Activated naive CD8-positive, alpha-beta T cell treated with anti-CD3 and anti-CD28 coated beads, Interleukin-2, amount 10 ng/mL, durations not matched to agents 7 days and 5 days (primary cell): ENCODE measurements at regions not wholly inside any gene's neighbourhood (a gene's known extent, or its start where the extent isn't known, plus 50 kb on each side); places are given as distances from the start of the nearest gene placed in this dataset.

Source experiments
- ATAC-seq: fragments of 150-1000 bp; cut with Tn5 transposase; one replicate; pipeline ENCODE4 v1.10.0; 2021; ENCODE audit warnings: low read depth, moderate library complexity
- POLR2A ChIA-PET: fragments of 350-600 bp; sonication (Branson Sonifier 250); formaldehyde crosslinking; loops from one replicate; lab custom pipeline; 2021; ENCODE audit warnings: antibody characterized with exemption; lab: Charles Lee
- DNase-seq: peaks from one replicate; pipeline ENCODE4 v3.0.0; 2021
- H3K27ac Mint-ChIP-seq: one replicate; pipeline ENCODE4 v1.8.0; 2022; ENCODE audit warnings: mild to moderate bottlenecking, mixed read lengths
- H3K27me3 Mint-ChIP-seq: one replicate; pipeline ENCODE4 v1.8.0; 2022; ENCODE audit warnings: mild to moderate bottlenecking, moderate library complexity, mixed read lengths
- H3K36me3 Mint-ChIP-seq: one replicate; pipeline ENCODE4 v1.8.0; 2021; ENCODE audit warnings: mild to moderate bottlenecking, mixed read lengths
- H3K4me1 Mint-ChIP-seq: one replicate; pipeline ENCODE4 v1.8.0; 2021; ENCODE audit warnings: mixed read lengths
- H3K4me3 Mint-ChIP-seq: one replicate; pipeline ENCODE4 v1.8.0; 2022; ENCODE audit warnings: mild to moderate bottlenecking, moderate library complexity, mixed read lengths
- H3K9me3 Mint-ChIP-seq: one replicate; pipeline ENCODE4 v1.8.0; 2021; ENCODE audit warnings: mixed read lengths

DNA sequence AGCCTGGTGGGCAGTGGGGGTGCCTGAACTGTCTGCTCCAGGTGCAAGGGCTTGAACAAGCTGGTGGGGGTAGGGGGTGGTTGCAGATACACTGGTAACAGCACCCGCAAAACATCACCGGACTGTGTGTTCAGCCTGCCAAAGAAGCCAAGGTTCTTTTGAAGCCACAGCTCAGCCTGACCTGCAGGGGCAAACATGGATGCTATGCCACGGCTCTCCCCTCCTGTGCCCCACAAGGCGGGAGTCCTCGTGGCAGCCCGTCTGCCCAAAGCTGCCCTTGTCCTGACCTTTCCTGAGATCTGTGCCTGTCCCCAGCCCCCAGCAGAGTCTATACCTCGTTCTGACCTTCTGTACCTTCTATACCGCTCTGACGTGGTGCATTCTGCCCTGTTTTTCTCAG lies 285.7 kb downstream of the GLRX3 start:
- Mint-ChIP-seq H3K9me3 (peaks cover 1% of the 10 kb centered on the region), H3K27ac (no peak overlapping the region), H3K4me3 (no peak overlapping the region), H3K36me3 (no peaks in the 10 kb centered on the region), H3K27me3 (no peaks in the 10 kb centered on the region), H3K4me1 (no peaks in the 10 kb centered on the region)
- DNase-seq (no peak), ATAC-seq (no peak)
- POLR2A ChIA-PET, result no interaction called here

GRCh38 chr10:130422366-130423324 lies 286.5 kb downstream of the GLRX3 start:
- POLR2A ChIA-PET, result no interaction called here
- no peak for DNase-seq

GRCh38 chr10:130423455-130424305 lies 287.5 kb downstream of the GLRX3 start:
- Mint-ChIP-seq H3K36me3 (no peaks in the 10 kb centered on the region), H3K4me3 (no peak overlapping the region), H3K9me3 (no peaks in the 10 kb centered on the region), H3K4me1 (no peaks in the 10 kb centered on the region), H3K27me3 (no peaks in the 10 kb centered on the region), H3K27ac (no peak overlapping the region)
- ATAC-seq, result no peak
- POLR2A ChIA-PET, result no interaction called here
- no peak for DNase-seq

More at GRCh38 chr10:130422366-130423324, 286.5 kb downstream of the GLRX3 start:
- H3K4me1 Mint-ChIP-seq, result no peaks in the 10 kb centered on the region
- no peaks in the 10 kb centered on the region for H3K9me3 Mint-ChIP-seq
- H3K36me3 Mint-ChIP-seq, result no peaks in the 10 kb centered on the region
- H3K27me3 Mint-ChIP-seq, result no peaks in the 10 kb centered on the region
- no peak overlapping the region for H3K4me3 Mint-ChIP-seq
- no peak for ATAC-seq
- no peak overlapping the region for H3K27ac Mint-ChIP-seq

DNA sequence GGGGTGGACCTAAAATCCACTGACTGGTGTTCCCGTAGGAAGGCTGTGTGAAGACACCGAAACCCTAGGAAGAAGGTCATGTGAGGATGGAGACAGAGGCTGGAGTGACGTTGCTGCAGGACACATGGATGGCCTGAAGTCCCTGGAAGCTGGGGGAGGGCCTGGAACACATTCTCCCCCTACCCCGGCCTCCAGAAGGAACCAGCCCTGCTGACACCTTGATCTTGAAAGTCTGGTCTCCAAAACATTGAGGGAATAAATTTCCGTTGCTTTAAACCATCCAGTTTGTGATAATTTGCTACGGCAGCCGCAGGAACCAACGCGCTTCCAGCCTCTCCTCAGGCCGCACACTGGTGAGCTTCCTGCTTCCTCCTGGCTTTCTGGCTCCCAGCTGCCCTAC lies 288.2 kb downstream of the GLRX3 start:
- Mint-ChIP-seq H3K4me1 (no peaks in the 10 kb centered on the region), H3K27ac (no peak overlapping the region), H3K9me3 (no peaks in the 10 kb centered on the region), H3K4me3 (no peak overlapping the region), H3K27me3 (no peaks in the 10 kb centered on the region), H3K36me3 (no peaks in the 10 kb centered on the region)
- POLR2A ChIA-PET, result no interaction called here
- DNase-seq (no peak), ATAC-seq (no peak)

GRCh38 chr10:130425169-130425568 lies 289.0 kb downstream of the GLRX3 start:
- DNase-seq (no peak), ATAC-seq (no peak)
- Mint-ChIP-seq H3K27me3 (no peaks in the 10 kb centered on the region), H3K4me3 (no peak overlapping the region), H3K27ac (no peak overlapping the region), H3K9me3 (no peaks in the 10 kb centered on the region), H3K4me1 (no peaks in the 10 kb centered on the region), H3K36me3 (no peaks in the 10 kb centered on the region)
- POLR2A ChIA-PET, result no interaction called here

GRCh38 chr10:130425881-130426435 lies 289.8 kb downstream of the GLRX3 start:
- POLR2A ChIA-PET, result no interaction called here
- DNase-seq, result no peak
- H3K27ac Mint-ChIP-seq, result no peak overlapping the region
- H3K4me1 Mint-ChIP-seq, result no peaks in the 10 kb centered on the region
- H3K27me3 Mint-ChIP-seq, result no peaks in the 10 kb centered on the region
- no peak overlapping the region for H3K4me3 Mint-ChIP-seq
- no peaks in the 10 kb centered on the region for H3K9me3 Mint-ChIP-seq
- no peak for ATAC-seq
- H3K36me3 Mint-ChIP-seq, result no peaks in the 10 kb centered on the region

DNA sequence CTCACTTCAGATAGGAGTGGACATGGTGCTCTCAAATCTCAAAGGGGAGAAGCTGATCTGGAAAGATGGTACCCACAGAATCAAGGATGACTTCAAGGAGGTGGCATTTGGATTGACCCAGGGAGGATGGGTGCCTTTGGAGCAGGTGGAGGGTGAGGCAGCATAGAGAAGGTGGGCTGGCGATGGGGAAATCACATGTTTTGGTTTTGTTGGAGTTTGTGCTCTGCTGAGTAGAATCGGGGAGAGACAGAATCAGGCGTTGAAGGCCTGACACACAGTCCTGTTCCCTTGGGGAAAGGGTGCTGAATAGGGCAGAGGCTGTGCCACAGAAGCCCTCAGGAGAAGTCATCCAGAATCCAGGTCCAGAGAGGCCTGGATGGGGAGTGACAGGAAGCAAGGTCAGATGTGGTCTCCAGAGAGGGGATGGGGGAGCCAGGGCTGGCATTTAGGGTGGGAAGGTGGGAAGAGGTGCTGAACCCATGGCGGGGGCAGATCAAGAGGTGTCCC lies 291.1 kb downstream of the GLRX3 start:
- no peaks in the 10 kb centered on the region for H3K9me3 Mint-ChIP-seq
- H3K4me1 Mint-ChIP-seq, result no peaks in the 10 kb centered on the region
- H3K36me3 Mint-ChIP-seq, result no peaks in the 10 kb centered on the region
- DNase-seq (no peak), ATAC-seq (no peak)
- no peak overlapping the region for H3K27ac Mint-ChIP-seq
- no peak overlapping the region for H3K4me3 Mint-ChIP-seq
- POLR2A ChIA-PET, result no interaction called here
- no peaks in the 10 kb centered on the region for H3K27me3 Mint-ChIP-seq

GRCh38 chr10:130428936-130429335 lies 292.7 kb downstream of the GLRX3 start:
- Mint-ChIP-seq H3K27ac (no peak overlapping the region), H3K9me3 (no peaks in the 10 kb centered on the region), H3K4me3 (no peak overlapping the region), H3K36me3 (no peaks in the 10 kb centered on the region), H3K4me1 (no peaks in the 10 kb centered on the region), H3K27me3 (no peaks in the 10 kb centered on the region)
- ATAC-seq (no peak), DNase-seq (no peak)
- POLR2A ChIA-PET, result no interaction called here

DNA sequence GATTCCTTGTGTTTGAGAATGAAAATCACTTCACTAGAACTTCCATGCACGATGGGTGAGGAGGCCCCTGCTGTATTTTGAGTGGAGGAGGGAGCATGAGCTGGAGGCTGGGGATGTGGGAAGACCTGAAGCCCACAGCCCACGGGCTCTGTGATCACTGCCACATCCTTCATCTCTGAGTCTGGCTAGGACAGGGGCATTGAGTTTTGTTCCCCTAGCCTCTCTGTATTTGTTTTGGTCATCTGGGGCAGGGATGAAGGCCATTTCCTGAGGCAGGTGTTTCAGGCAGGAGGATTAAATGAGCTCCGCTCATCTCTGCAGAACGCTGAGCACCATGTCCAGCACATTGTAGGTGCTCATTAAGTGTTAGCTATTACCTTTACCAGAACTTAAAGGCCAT lies 293.6 kb downstream of the GLRX3 start:
- no peaks in the 10 kb centered on the region for H3K36me3 Mint-ChIP-seq
- H3K27me3 Mint-ChIP-seq, result no peaks in the 10 kb centered on the region
- no peak overlapping the region for H3K4me3 Mint-ChIP-seq
- POLR2A ChIA-PET, result no interaction called here
- no peaks in the 10 kb centered on the region for H3K4me1 Mint-ChIP-seq
- no peaks in the 10 kb centered on the region for H3K9me3 Mint-ChIP-seq
- ATAC-seq, result no peak
- no peak for DNase-seq
- no peak overlapping the region for H3K27ac Mint-ChIP-seq

DNA sequence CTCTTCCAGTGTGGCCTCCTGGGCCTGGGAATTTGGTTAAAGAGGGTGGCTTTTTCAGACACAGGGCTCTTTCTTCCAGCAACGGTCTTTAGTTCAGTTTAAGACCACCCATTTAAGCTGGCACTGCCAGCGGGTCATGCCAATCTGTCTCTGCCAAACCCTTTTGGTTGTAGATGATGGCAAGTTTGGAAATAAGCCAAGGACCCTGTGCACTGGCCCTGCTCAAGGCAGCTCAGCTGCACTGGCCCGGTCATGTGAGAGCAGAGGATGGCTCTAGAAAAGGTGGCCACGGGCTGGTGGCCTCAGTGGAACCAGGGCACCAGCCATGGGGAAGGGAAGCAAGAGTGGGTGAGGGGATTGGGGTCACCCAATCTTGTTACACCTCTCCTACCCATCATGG lies 294.1 kb downstream of the GLRX3 start:
- POLR2A ChIA-PET, result no interaction called here
- H3K36me3 Mint-ChIP-seq, result no peaks in the 10 kb centered on the region
- no peak overlapping the region for H3K4me3 Mint-ChIP-seq
- no peaks in the 10 kb centered on the region for H3K27me3 Mint-ChIP-seq
- H3K4me1 Mint-ChIP-seq, result no peaks in the 10 kb centered on the region
- no peaks in the 10 kb centered on the region for H3K9me3 Mint-ChIP-seq
- ATAC-seq (no peak), DNase-seq (no peak)
- no peak overlapping the region for H3K27ac Mint-ChIP-seq

- DNase-seq (no peak), ATAC-seq (no peak)
- H3K36me3 Mint-ChIP-seq, result no peaks in the 10 kb centered on the region
- H3K4me1 Mint-ChIP-seq, result no peaks in the 10 kb centered on the region
- H3K27me3 Mint-ChIP-seq, result no peaks in the 10 kb centered on the region
- POLR2A ChIA-PET, result no interaction called here
- no peaks in the 10 kb centered on the region for H3K9me3 Mint-ChIP-seq
- H3K27ac Mint-ChIP-seq, result no peak overlapping the region
- H3K4me3 Mint-ChIP-seq, result no peak overlapping the region
Observed at GRCh38 chr10:130430852-130431704, 294.9 kb downstream of the GLRX3 start.

DNA sequence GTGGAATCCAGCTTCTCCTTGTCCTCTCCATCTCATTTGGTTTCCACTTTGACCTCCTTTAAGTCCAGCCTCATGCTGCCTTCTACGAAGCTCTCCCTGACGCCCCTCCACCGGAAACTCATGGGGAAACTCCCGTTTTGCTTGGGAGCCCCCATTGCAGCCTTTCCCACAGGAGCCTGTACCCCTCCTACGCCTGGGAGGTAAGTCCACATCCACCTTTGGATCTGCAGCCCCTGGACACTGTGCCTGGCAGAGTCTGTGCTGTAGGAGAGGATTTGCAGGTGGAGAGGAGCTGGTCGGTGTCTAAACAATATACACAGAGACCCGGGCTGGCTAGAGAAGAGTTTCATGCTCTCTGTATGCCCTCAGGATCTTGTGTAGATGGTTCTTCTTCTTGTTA lies 296.1 kb downstream of the GLRX3 start:
- ATAC-seq (no peak), DNase-seq (no peak)
- Mint-ChIP-seq H3K4me3 (no peak overlapping the region), H3K27me3 (no peaks in the 10 kb centered on the region), H3K27ac (no peak overlapping the region), H3K36me3 (no peaks in the 10 kb centered on the region), H3K9me3 (no peaks in the 10 kb centered on the region), H3K4me1 (no peaks in the 10 kb centered on the region)
- POLR2A ChIA-PET, result no interaction called here

GRCh38 chr10:130432850-130433249 lies 296.7 kb downstream of the GLRX3 start:
- H3K9me3 Mint-ChIP-seq, result peaks cover 1% of the 10 kb centered on the region
- no peak overlapping the region for H3K4me3 Mint-ChIP-seq
- H3K36me3 Mint-ChIP-seq, result no peaks in the 10 kb centered on the region
- no peak overlapping the region for H3K27ac Mint-ChIP-seq
- H3K4me1 Mint-ChIP-seq, result no peaks in the 10 kb centered on the region
- H3K27me3 Mint-ChIP-seq, result no peaks in the 10 kb centered on the region
- ATAC-seq (no peak), DNase-seq (no peak)
- POLR2A ChIA-PET, result no interaction called here
